ENCODE measurements at regions not wholly inside any gene's neighbourhood (a gene's known extent, or its start where the extent isn't known, plus 50 kb on each side); places are given as distances from the start of the nearest gene placed in this dataset.

GRCh38 chr4:114466299-114466698 is 132.3 kb upstream of the UGT8 start:
- no peak for DNase-seq (ENCODE audit: low read depth)
- no peak for TF ChIP-seq POLR2A (IDR thresholded peaks at IDR 0.05; ENCODE audit: extremely low read depth, insufficient read length)
- TF ChIP-seq MYC (IDR thresholded peaks at IDR 0.05; ENCODE audit: low read depth, low read length) = no peak
- no peak for TF ChIP-seq MAX (IDR thresholded peaks at IDR 0.05; ENCODE audit: low read depth, low read length)
- TF ChIP-seq, protein P1, sequence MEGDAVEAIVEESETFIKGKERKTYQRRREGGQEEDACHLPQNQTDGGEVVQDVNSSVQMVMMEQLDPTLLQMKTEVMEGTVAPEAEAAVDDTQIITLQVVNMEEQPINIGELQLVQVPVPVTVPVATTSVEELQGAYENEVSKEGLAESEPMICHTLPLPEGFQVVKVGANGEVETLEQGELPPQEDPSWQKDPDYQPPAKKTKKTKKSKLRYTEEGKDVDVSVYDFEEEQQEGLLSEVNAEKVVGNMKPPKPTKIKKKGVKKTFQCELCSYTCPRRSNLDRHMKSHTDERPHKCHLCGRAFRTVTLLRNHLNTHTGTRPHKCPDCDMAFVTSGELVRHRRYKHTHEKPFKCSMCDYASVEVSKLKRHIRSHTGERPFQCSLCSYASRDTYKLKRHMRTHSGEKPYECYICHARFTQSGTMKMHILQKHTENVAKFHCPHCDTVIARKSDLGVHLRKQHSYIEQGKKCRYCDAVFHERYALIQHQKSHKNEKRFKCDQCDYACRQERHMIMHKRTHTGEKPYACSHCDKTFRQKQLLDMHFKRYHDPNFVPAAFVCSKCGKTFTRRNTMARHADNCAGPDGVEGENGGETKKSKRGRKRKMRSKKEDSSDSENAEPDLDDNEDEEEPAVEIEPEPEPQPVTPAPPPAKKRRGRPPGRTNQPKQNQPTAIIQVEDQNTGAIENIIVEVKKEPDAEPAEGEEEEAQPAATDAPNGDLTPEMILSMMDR (IDR thresholded peaks at IDR 0.05; ENCODE audit: low read depth, low read length) = no peak
- no peak overlapping the region for H3K4me3 ChIP-seq (ENCODE audit: low read depth, low read length)

GRCh38 chr4:114472269-114473032 is 126.2 kb upstream of the UGT8 start:
- no peak for DNase-seq (ENCODE audit: low read depth)
- no peak for TF ChIP-seq MAX (IDR thresholded peaks at IDR 0.05; ENCODE audit: low read depth, low read length)
- no peak for TF ChIP-seq MYC (IDR thresholded peaks at IDR 0.05; ENCODE audit: low read depth, low read length)
- TF ChIP-seq POLR2A (IDR thresholded peaks at IDR 0.05; ENCODE audit: extremely low read depth, insufficient read length) = no peak
- TF ChIP-seq, protein P1 (IDR thresholded peaks at IDR 0.05; ENCODE audit: low read depth, low read length) = no peak
- no peak overlapping the region for H3K4me3 ChIP-seq (ENCODE audit: low read depth, low read length)

GRCh38 chr4:114474188-114474800 is 124.3 kb upstream of the UGT8 start:
- DNase-seq (ENCODE audit: low read depth) = no peak
- no peak overlapping the region for H3K4me3 ChIP-seq (ENCODE audit: low read depth, low read length)
- TF ChIP-seq MAX (IDR thresholded peaks at IDR 0.05; ENCODE audit: low read depth, low read length) (no peak), MYC (IDR thresholded peaks at IDR 0.05; ENCODE audit: low read depth, low read length) (no peak), POLR2A (IDR thresholded peaks at IDR 0.05; ENCODE audit: extremely low read depth, insufficient read length) (no peak)
- TF ChIP-seq, protein P1 (IDR thresholded peaks at IDR 0.05; ENCODE audit: low read depth, low read length) = no peak

- no peak for DNase-seq (ENCODE audit: low read depth)
- H3K4me3 ChIP-seq (ENCODE audit: low read depth, low read length) = no peak overlapping the region
- TF ChIP-seq POLR2A (IDR thresholded peaks at IDR 0.05; ENCODE audit: extremely low read depth, insufficient read length) (no peak), MYC (IDR thresholded peaks at IDR 0.05; ENCODE audit: low read depth, low read length) (no peak), MAX (IDR thresholded peaks at IDR 0.05; ENCODE audit: low read depth, low read length) (no peak)
Observed at GRCh38 chr4:114476310-114476709, 122.3 kb upstream of the UGT8 start.

- no peak for DNase-seq (ENCODE audit: low read depth)
- TF ChIP-seq POLR2A (IDR thresholded peaks at IDR 0.05; ENCODE audit: extremely low read depth, insufficient read length) = no peak
- TF ChIP-seq MAX (IDR thresholded peaks at IDR 0.05; ENCODE audit: low read depth, low read length) = no peak
- TF ChIP-seq MYC (IDR thresholded peaks at IDR 0.05; ENCODE audit: low read depth, low read length) = no peak
- TF ChIP-seq, protein P1 (IDR thresholded peaks at IDR 0.05; ENCODE audit: low read depth, low read length) = no peak
- H3K4me3 ChIP-seq (ENCODE audit: low read depth, low read length) = no peak overlapping the region
Observed at GRCh38 chr4:114479595-114479994, 119.0 kb upstream of the UGT8 start.

- no peak for DNase-seq (ENCODE audit: low read depth)
- TF ChIP-seq MAX (IDR thresholded peaks at IDR 0.05; ENCODE audit: low read depth, low read length) = no peak
- no peak for TF ChIP-seq POLR2A (IDR thresholded peaks at IDR 0.05; ENCODE audit: extremely low read depth, insufficient read length)
- TF ChIP-seq, protein P1 (IDR thresholded peaks at IDR 0.05; ENCODE audit: low read depth, low read length) = no peak
- TF ChIP-seq MYC (IDR thresholded peaks at IDR 0.05; ENCODE audit: low read depth, low read length) = no peak
Observed at GRCh38 chr4:114481856-114482255, 116.8 kb upstream of the UGT8 start.

More at GRCh38 chr4:114481856-114482255, 116.8 kb upstream of the UGT8 start:
- H3K4me3 ChIP-seq (ENCODE audit: low read depth, low read length) = no peak overlapping the region
